HG02678 (cell line): ENCODE measurements at regions not wholly inside any gene's neighbourhood (a gene's known extent, or its start where the extent isn't known, plus 50 kb on each side); places are given as distances from the start of the nearest gene placed in this dataset.

Experiments
- ATAC-seq: cut with Tn5 transposase; IDR thresholded peaks from one replicate; pipeline ENCODE4 v1.9.1; 2021; ENCODE audit warnings: mild to moderate bottlenecking, moderate library complexity; ENCODE audit not compliant: unreplicated experiment

DNA sequence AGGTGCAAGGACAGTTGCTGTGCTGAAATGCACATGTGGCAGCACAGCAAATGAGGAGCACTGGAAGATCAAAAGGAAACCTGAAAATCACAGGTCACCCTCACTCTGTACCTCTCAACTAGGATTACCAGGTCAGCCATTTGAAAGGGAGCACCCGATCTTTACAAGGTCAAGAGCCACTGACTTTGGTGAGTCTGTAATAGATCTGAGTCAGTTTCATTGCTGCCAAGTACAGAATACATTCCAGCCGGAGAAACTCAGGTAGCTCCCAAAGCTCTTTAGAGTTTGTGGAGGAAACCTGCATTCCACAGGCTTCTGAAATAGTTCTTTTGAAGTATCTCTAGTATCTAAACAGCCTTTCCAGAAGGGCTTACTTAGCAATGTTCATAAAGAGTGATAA is 217.5 kb downstream of the SNX13 start:
- ATAC-seq = no peak

DNA sequence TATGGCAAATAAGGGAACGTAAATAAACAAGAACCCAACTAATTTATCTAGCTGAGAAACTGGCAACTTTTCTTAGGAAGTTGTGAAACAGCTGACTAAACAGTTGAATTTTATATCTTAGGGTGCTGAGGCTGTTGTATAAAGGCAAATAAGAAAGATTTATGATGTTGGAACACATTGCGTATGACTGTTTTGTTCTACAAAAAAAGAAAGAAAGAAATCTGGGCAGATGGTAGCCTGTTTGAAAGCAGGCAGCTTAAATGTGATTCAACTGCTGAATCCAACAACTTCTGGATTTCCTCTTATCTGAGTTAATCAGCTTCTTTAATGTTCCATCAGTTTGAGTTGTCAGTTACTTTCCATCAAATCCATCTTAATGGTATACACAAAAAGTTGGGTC is 214.5 kb downstream of the SNX13 start:
- no peak for ATAC-seq

DNA sequence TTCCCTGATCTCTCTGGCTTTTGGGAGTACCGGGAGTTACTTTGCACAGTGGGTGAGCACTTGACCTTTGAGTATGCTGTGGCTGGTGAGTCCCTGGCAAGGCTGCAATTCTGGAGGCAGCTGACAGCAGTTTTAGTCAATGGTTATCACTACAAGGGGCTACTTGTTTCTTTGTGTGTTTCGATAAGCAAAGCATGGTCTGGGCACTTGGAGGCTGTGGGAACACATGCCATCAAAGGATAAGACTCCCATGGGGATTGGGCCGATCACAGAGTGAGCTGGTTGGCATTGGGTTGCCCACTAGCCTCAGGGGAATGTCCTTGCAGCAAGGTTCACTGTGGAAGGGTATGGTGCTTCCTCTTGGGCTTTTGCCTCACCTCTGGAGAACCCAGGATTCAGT is 208.2 kb downstream of the SNX13 start:
- ATAC-seq = no peak
